Testis (tissue), 2 donors: ENCODE measurements at regions not wholly inside any gene's neighbourhood (a gene's known extent, or its start where the extent isn't known, plus 50 kb on each side); places are given as distances from the start of the nearest gene placed in this dataset.

Experiments
- CTCF ChIP-seq, 3 experiments: fragments of 450-650 bp in 2 of 3; fragments of 200-600 bp in 1 of 3; sonication (generic) in 1 of 3; IDR thresholded peaks; one replicate each; pipeline ENCODE4 v1.5.1; 2016 to 2019; ENCODE audit warnings: antibody characterized with exemption in 3 of 3, mild to moderate bottlenecking in 2 of 3, moderate library complexity in 1 of 3
- POLR2A ChIP-seq: fragments of 450-650 bp; IDR thresholded peaks from one replicate; pipeline ENCODE4 v1.6.1; 2017; ENCODE audit warnings: antibody characterized with exemption, mild to moderate bottlenecking, moderate library complexity

- no peak for TF ChIP-seq CTCF (IDR thresholded peaks at IDR 0.05)
- no peak for TF ChIP-seq POLR2A
Observed at GRCh38 chr15:69834761-69835160, 263.0 kb downstream of the TLE3 start.
